HG03097 (cell line): ENCODE measurements at regions not wholly inside any gene's neighbourhood (a gene's known extent, or its start where the extent isn't known, plus 50 kb on each side); places are given as distances from the start of the nearest gene placed in this dataset.
"Not testable (repeated sequence)": the region's sequence is repeated elsewhere in the genome, so short reads cannot be mapped to it uniquely, and the experiment has no call there.

ENCODE experiments used
- ATAC-seq: cut with Tn5 transposase; IDR thresholded peaks from one replicate; pipeline ENCODE4 v1.9.1; 2021; ENCODE audit not compliant: unreplicated experiment, low FRiP score

- ATAC-seq: no peak
Measured at GRCh38 chr7:32228601-32229000, 158.4 kb upstream of the PDE1C start.

- ATAC-seq: no peak
Measured at GRCh38 chr7:32227746-32228145, 157.5 kb upstream of the PDE1C start.

GRCh38 chr7:32224276-32224675, 154.1 kb upstream of the PDE1C start:
- ATAC-seq: no peak

GRCh38 chr7:32223721-32224120, 153.5 kb upstream of the PDE1C start:
- no peak for ATAC-seq

- ATAC-seq: no peak
Measured at GRCh38 chr7:32223071-32223650, 153.0 kb upstream of the PDE1C start.

GRCh38 chr7:32222251-32222900, 152.2 kb upstream of the PDE1C start:
- ATAC-seq: no peak

GRCh38 chr7:32221736-32222135, 151.5 kb upstream of the PDE1C start:
- ATAC-seq: no peak

GRCh38 chr7:32221056-32221455, 150.8 kb upstream of the PDE1C start:
- ATAC-seq: no peak

GRCh38 chr7:32219831-32220230, 149.6 kb upstream of the PDE1C start:
- ATAC-seq: not testable (repeated sequence)

- ATAC-seq: no peak
Measured at GRCh38 chr7:32219416-32219815, 149.2 kb upstream of the PDE1C start.

- no peak for ATAC-seq
Measured at GRCh38 chr7:32218741-32219288, 148.6 kb upstream of the PDE1C start.

- ATAC-seq: no peak
Measured at GRCh38 chr7:32218154-32218467, 147.9 kb upstream of the PDE1C start.

- ATAC-seq: no peak
Measured at GRCh38 chr7:32217341-32218153, 147.3 kb upstream of the PDE1C start.

- no peak for ATAC-seq
Measured at GRCh38 chr7:32216759-32217158, 146.6 kb upstream of the PDE1C start.

- ATAC-seq: no peak
Measured at GRCh38 chr7:32215697-32216096, 145.5 kb upstream of the PDE1C start.

GRCh38 chr7:32214913-32215312, 144.7 kb upstream of the PDE1C start:
- ATAC-seq: no peak

- ATAC-seq: no peak
Measured at GRCh38 chr7:32212321-32212720, 142.1 kb upstream of the PDE1C start.

GRCh38 chr7:32206987-32207386, 136.8 kb upstream of the PDE1C start:
- no peak for ATAC-seq

- no peak for ATAC-seq
Measured at GRCh38 chr7:32206488-32206887, 136.3 kb upstream of the PDE1C start.

GRCh38 chr7:32205298-32205824, 135.2 kb upstream of the PDE1C start:
- ATAC-seq: not testable (repeated sequence)

- ATAC-seq: no peak
Measured at GRCh38 chr7:32204361-32205018, 134.3 kb upstream of the PDE1C start.
